Neural crest cell (in vitro differentiated cells): ENCODE measurements at regions not wholly inside any gene's neighbourhood (a gene's known extent, or its start where the extent isn't known, plus 50 kb on each side); places are given as distances from the start of the nearest gene placed in this dataset.

ENCODE experiments used
- DNase-seq: peaks from one replicate; pipeline ENCODE4 v3.0.0; 2021; ENCODE audit warnings: low read depth, mixed read lengths, low spot score
- H3K27ac Mint-ChIP-seq: one replicate; pipeline ENCODE4 v1.8.0; 2021; ENCODE audit warnings: mild to moderate bottlenecking, mixed read lengths; ENCODE audit not compliant: unreplicated experiment
- H3K27me3 Mint-ChIP-seq: 2 replicates; pipeline ENCODE4 v1.8.0; 2021; ENCODE audit warnings: low read depth, mild to moderate bottlenecking, mixed read lengths
- H3K36me3 Mint-ChIP-seq: 2 replicates; pipeline ENCODE4 v1.8.0; 2021; ENCODE audit warnings: low read depth, mild to moderate bottlenecking, mixed read lengths
- H3K4me1 Mint-ChIP-seq: 2 replicates; pipeline ENCODE4 v1.8.0; 2021; ENCODE audit warnings: mixed read lengths
- H3K4me3 Mint-ChIP-seq: one replicate; pipeline ENCODE4 v1.8.0; 2021; ENCODE audit warnings: mild to moderate bottlenecking, mixed read lengths
- H3K9me3 Mint-ChIP-seq: 2 replicates; pipeline ENCODE4 v1.8.0; 2021; ENCODE audit warnings: mixed read lengths
- CTCF ChIP-seq: fragments of 200-600 bp; sonication (generic); conservative IDR thresholded peaks from 2 replicates; pipeline ENCODE4 v1.5.0; 2021; ENCODE audit warnings: antibody characterized with exemption, mild to moderate bottlenecking

GRCh38 chr6:80637312-80637711, 530.8 kb downstream of the BCKDHB start:
- Mint-ChIP-seq H3K27me3 (no peaks in the 10 kb centered on the region), H3K36me3 (no peaks in the 10 kb centered on the region), H3K9me3 (no peaks in the 10 kb centered on the region), H3K27ac (no peak overlapping the region), H3K4me3 (no peak overlapping the region), H3K4me1 (peaks cover 22% of the 10 kb centered on the region)
- DNase-seq: no peak
- TF ChIP-seq CTCF: no peak

- H3K9me3 Mint-ChIP-seq: no peaks in the 10 kb centered on the region
- no peak for DNase-seq
- no peak for TF ChIP-seq CTCF
- no peaks in the 10 kb centered on the region for H3K36me3 Mint-ChIP-seq
- no peak overlapping the region for H3K27ac Mint-ChIP-seq
- no peak overlapping the region for H3K4me3 Mint-ChIP-seq
- peaks cover 22% of the 10 kb centered on the region for H3K4me1 Mint-ChIP-seq
- H3K27me3 Mint-ChIP-seq: no peaks in the 10 kb centered on the region
Observed at GRCh38 chr6:80636689-80637088, 530.2 kb downstream of the BCKDHB start.

GRCh38 chr6:80633412-80633811, 526.9 kb downstream of the BCKDHB start:
- Mint-ChIP-seq H3K27ac (no peak overlapping the region), H3K27me3 (no peaks in the 10 kb centered on the region), H3K4me1 (peaks cover 4% of the 10 kb centered on the region), H3K9me3 (peaks cover 3% of the 10 kb centered on the region), H3K4me3 (no peak overlapping the region), H3K36me3 (no peaks in the 10 kb centered on the region)
- TF ChIP-seq CTCF: no peak
- no peak for DNase-seq

- H3K27me3 Mint-ChIP-seq: no peaks in the 10 kb centered on the region
- no peak overlapping the region for H3K4me3 Mint-ChIP-seq
- no peak overlapping the region for H3K27ac Mint-ChIP-seq
- H3K4me1 Mint-ChIP-seq: no peaks in the 10 kb centered on the region
- H3K36me3 Mint-ChIP-seq: peaks cover 2% of the 10 kb centered on the region
- DNase-seq: no peak
- peaks cover 9% of the 10 kb centered on the region for H3K9me3 Mint-ChIP-seq
- TF ChIP-seq CTCF: no peak
Observed at GRCh38 chr6:80625405-80625804, 518.9 kb downstream of the BCKDHB start.

GRCh38 chr6:80623066-80623815, 516.8 kb downstream of the BCKDHB start:
- no peak for DNase-seq

More at GRCh38 chr6:80623066-80623815, 516.8 kb downstream of the BCKDHB start:
- Mint-ChIP-seq H3K9me3 (peaks cover 7% of the 10 kb centered on the region), H3K27me3 (no peaks in the 10 kb centered on the region), H3K27ac (no peak overlapping the region), H3K4me3 (no peak overlapping the region), H3K36me3 (peaks cover 2% of the 10 kb centered on the region), H3K4me1 (no peaks in the 10 kb centered on the region)
- TF ChIP-seq CTCF: no peak
